Mesenchymal stem cell (in vitro differentiated cells and primary cell): ENCODE measurements at regions not wholly inside any gene's neighbourhood (a gene's known extent, or its start where the extent isn't known, plus 50 kb on each side); places are given as distances from the start of the nearest gene placed in this dataset.

Experiments used
- DNase-seq: peaks from one replicate; pipeline ENCODE4 v3.0.0-alpha.2; 2013
- H2AFZ ChIP-seq: one replicate; pipeline ENCODE4 v1.6.1; 2013; ENCODE audit warnings: low read depth, mild to moderate bottlenecking, control low read depth, inconsistent platforms, low read length, moderate library complexity
- H2AK5ac ChIP-seq: 2 replicates; pipeline ENCODE4 v1.6.1; 2013; ENCODE audit warnings: low read length, moderate library complexity, mild to moderate bottlenecking, inconsistent platforms; ENCODE audit not compliant: severe bottlenecking
- H2BK120ac ChIP-seq: one replicate; pipeline ENCODE4 v1.6.1; 2013; ENCODE audit warnings: low read depth, mild to moderate bottlenecking, inconsistent platforms, low read length, moderate library complexity
- H2BK12ac ChIP-seq, 2 experiments: one replicate each; pipeline ENCODE4 v1.6.1; 2013; ENCODE audit warnings: inconsistent platforms in 2 of 2, low read length in 2 of 2, mild to moderate bottlenecking in 2 of 2, moderate library complexity in 2 of 2, control low read depth in 1 of 2
- H2BK15ac ChIP-seq: one replicate; pipeline ENCODE4 v1.6.1; 2013; ENCODE audit warnings: mild to moderate bottlenecking, low read depth, inconsistent platforms; ENCODE audit not compliant: poor library complexity, severe bottlenecking
- H2BK5ac ChIP-seq: 2 replicates; pipeline ENCODE4 v1.6.1; 2013; ENCODE audit warnings: low read depth, mild to moderate bottlenecking, low read length, control low read depth, inconsistent platforms; ENCODE audit not compliant: poor library complexity, severe bottlenecking
- H3K14ac ChIP-seq, 2 experiments: one replicate each; pipeline ENCODE4 v1.6.1; 2013; ENCODE audit warnings: inconsistent platforms in 2 of 2, low read length in 2 of 2, control low read depth in 1 of 2, mild to moderate bottlenecking in 1 of 2, moderate library complexity in 1 of 2
- H3K18ac ChIP-seq, 2 experiments: one replicate each; pipeline ENCODE4 v1.6.1; 2013; ENCODE audit warnings: inconsistent platforms in 2 of 2, low read length in 2 of 2, control low read depth in 1 of 2, low read depth in 1 of 2, mild to moderate bottlenecking in 1 of 2
- H3K23ac ChIP-seq, 2 experiments: one replicate each; pipeline ENCODE4 v1.6.1; 2013; ENCODE audit warnings: inconsistent platforms in 2 of 2, low read length in 2 of 2, mild to moderate bottlenecking in 2 of 2, moderate library complexity in 2 of 2, control low read depth in 1 of 2
- H3K27ac ChIP-seq: 2 replicates; pipeline ENCODE4 v1.5.1; 2013; ENCODE audit warnings: mild to moderate bottlenecking, moderate library complexity, low read length, control low read depth, inconsistent platforms; ENCODE audit not compliant: poor library complexity, severe bottlenecking
- H3K27me3 ChIP-seq, 2 experiments: 2 replicates each; pipeline versions ENCODE4 v1.6.1 to v1.7.0; 2013; ENCODE audit warnings: low read length in 2 of 2, mild to moderate bottlenecking in 2 of 2, moderate library complexity in 2 of 2, control low read depth in 1 of 2, inconsistent platforms in 1 of 2; ENCODE audit not compliant: control insufficient read depth in 1 of 2, insufficient read depth in 1 of 2
- H3K36me3 ChIP-seq, 2 experiments: 2 replicates each; pipeline versions ENCODE4 v1.6.1 to v1.7.0; 2013; ENCODE audit warnings: low read length in 2 of 2, control low read depth in 1 of 2, inconsistent platforms in 1 of 2, low read depth in 1 of 2, mild to moderate bottlenecking in 1 of 2; ENCODE audit not compliant: insufficient read depth in 2 of 2, control insufficient read depth in 1 of 2
- H3K4ac ChIP-seq, 2 experiments: one replicate each; pipeline ENCODE4 v1.6.1; 2013; ENCODE audit warnings: inconsistent platforms in 2 of 2, low read length in 2 of 2, mild to moderate bottlenecking in 2 of 2, moderate library complexity in 2 of 2, control low read depth in 1 of 2, low read depth in 1 of 2
- H3K4me1 ChIP-seq: 2 replicates; pipeline ENCODE4 v1.6.1; 2013; ENCODE audit warnings: low read depth, low read length, control low read depth; ENCODE audit not compliant: control insufficient read depth, insufficient read depth
- H3K4me2 ChIP-seq: 2 replicates; pipeline ENCODE4 v1.6.1; 2013; ENCODE audit warnings: low read length, mild to moderate bottlenecking, inconsistent platforms; ENCODE audit not compliant: poor library complexity, severe bottlenecking
- H3K4me3 ChIP-seq, 2 experiments: 2 replicates each; pipeline versions ENCODE4 v1.5.1 to v1.7.0; 2013; ENCODE audit warnings: low read length in 2 of 2, mild to moderate bottlenecking in 2 of 2, control low read depth in 1 of 2, low read depth in 1 of 2; ENCODE audit not compliant: insufficient read depth in 1 of 2
- H3K79me1 ChIP-seq: replicated peaks from 2 replicates; pipeline ENCODE4 v1.6.1; 2013; ENCODE audit warnings: mild to moderate bottlenecking, control low read depth, low read length, inconsistent platforms; ENCODE audit not compliant: poor library complexity, severe bottlenecking
- H3K9ac ChIP-seq: 2 replicates; pipeline ENCODE4 v1.7.0; 2013; ENCODE audit warnings: mild to moderate bottlenecking, low read length, moderate library complexity
- H3K9me3 ChIP-seq: 2 replicates; pipeline ENCODE4 v1.7.0; 2013; ENCODE audit warnings: mild to moderate bottlenecking, low read length; ENCODE audit not compliant: control insufficient read depth
- H4K8ac ChIP-seq: one replicate; pipeline ENCODE4 v1.6.1; 2013; ENCODE audit warnings: inconsistent platforms, mild to moderate bottlenecking, low read length, moderate library complexity
- H4K91ac ChIP-seq: one replicate; pipeline ENCODE4 v1.6.1; 2013; ENCODE audit warnings: mild to moderate bottlenecking, low read length, inconsistent platforms
- WGBS: methylation state at CpG from one replicate; pipeline ENCODE4 v1.1.7; 2013; ENCODE audit warnings: mixed read lengths; 5-methylcytosine and 5-hydroxymethylcytosine counted together

GRCh38 chr5:24314106-24314505, 330.7 kb downstream of the CDH10 start:
- Histone ChIP-seq H3K23ac (no peak overlapping the region), H3K14ac (no peak overlapping the region), H2AK5ac (no peak overlapping the region), H3K18ac (no peak overlapping the region), H2BK5ac (no peak overlapping the region), H4K8ac (no peak overlapping the region), H3K79me1 (no peaks in the 10 kb centered on the region), H2BK15ac (no peak overlapping the region), H3K27ac (no peak overlapping the region), H3K9me3 (peaks cover 7% of the 10 kb centered on the region), H3K4me2 (no peak overlapping the region), H3K36me3 (no peaks in the 10 kb centered on the region), H2BK120ac (no peak overlapping the region), H4K91ac (no peak overlapping the region), H2AFZ (no peak overlapping the region), H3K9ac (no peak overlapping the region), H3K4me1 (no peaks in the 10 kb centered on the region), H3K4ac (no peak overlapping the region), H3K27me3 (no peaks in the 10 kb centered on the region), H2BK12ac (no peak overlapping the region), H3K4me3 (no peak overlapping the region)
- DNase-seq = no peak
- WGBS = 94% methylated on average over 19 of the region's 19 CpGs

GRCh38 chr5:24320643-24321042, 324.1 kb downstream of the CDH10 start:
- H2BK120ac ChIP-seq = no peak overlapping the region
- no peak overlapping the region for H4K91ac ChIP-seq
- no peak overlapping the region for H3K4me3 ChIP-seq
- H3K18ac ChIP-seq = no peak overlapping the region
- no peaks in the 10 kb centered on the region for H3K9me3 ChIP-seq
- no peak overlapping the region for H2BK5ac ChIP-seq
- DNase-seq = no peak
- no peaks in the 10 kb centered on the region for H3K79me1 ChIP-seq
- 95% methylated on average over 2 of the region's 3 CpGs for WGBS
- H3K27me3 ChIP-seq = no peaks in the 10 kb centered on the region
- H3K9ac ChIP-seq = no peak overlapping the region
- H3K4me1 ChIP-seq = no peaks in the 10 kb centered on the region
- no peak overlapping the region for H3K4ac ChIP-seq
- no peak overlapping the region for H4K8ac ChIP-seq
- no peak overlapping the region for H3K14ac ChIP-seq
- H3K36me3 ChIP-seq = no peaks in the 10 kb centered on the region
- no peak overlapping the region for H2BK15ac ChIP-seq
- no peak overlapping the region for H3K4me2 ChIP-seq
- H2AFZ ChIP-seq = no peak overlapping the region
- no peak overlapping the region for H3K23ac ChIP-seq
- H2AK5ac ChIP-seq = no peak overlapping the region
- no peak overlapping the region for H3K27ac ChIP-seq
- H2BK12ac ChIP-seq = no peak overlapping the region

GRCh38 chr5:24325306-24325832, 319.4 kb downstream of the CDH10 start:
- H2AFZ ChIP-seq = no peak overlapping the region
- no peak overlapping the region for H4K91ac ChIP-seq
- no peak overlapping the region for H3K4me2 ChIP-seq
- no peak overlapping the region for H4K8ac ChIP-seq
- H2AK5ac ChIP-seq = no peak overlapping the region
- no peak overlapping the region for H3K27ac ChIP-seq
- H3K9me3 ChIP-seq = no peaks in the 10 kb centered on the region
- DNase-seq = no peak
- no peak overlapping the region for H3K23ac ChIP-seq
- no peak overlapping the region for H2BK5ac ChIP-seq
- peak overlapping the region in 1 of 2 experiments; percentile 15 for H3K14ac ChIP-seq
- no peak overlapping the region for H3K4me3 ChIP-seq
- 83% methylated on average over 1 of the region's 1 CpG for WGBS
- H3K4me1 ChIP-seq = no peaks in the 10 kb centered on the region
- no peak overlapping the region for H2BK15ac ChIP-seq
- peak overlapping the region in 1 of 2 experiments; percentile 31 for H2BK12ac ChIP-seq
- no peak overlapping the region for H3K9ac ChIP-seq
- no peak overlapping the region for H2BK120ac ChIP-seq
- H3K18ac ChIP-seq = no peak overlapping the region
- H3K36me3 ChIP-seq = no peaks in the 10 kb centered on the region
- no peaks in the 10 kb centered on the region for H3K27me3 ChIP-seq
- no peaks in the 10 kb centered on the region for H3K79me1 ChIP-seq
- no peak overlapping the region for H3K4ac ChIP-seq

- Histone ChIP-seq H2BK5ac (no peak overlapping the region), H3K79me1 (no peaks in the 10 kb centered on the region), H3K4me1 (no peaks in the 10 kb centered on the region), H3K23ac (no peak overlapping the region), H3K18ac (no peak overlapping the region), H2BK15ac (no peak overlapping the region), H3K36me3 (no peaks in the 10 kb centered on the region), H2AFZ (no peak overlapping the region), H4K91ac (no peak overlapping the region), H3K4ac (no peak overlapping the region), H3K27ac (no peak overlapping the region), H2BK12ac (no peak overlapping the region), H3K27me3 (no peaks in the 10 kb centered on the region), H3K4me3 (no peak overlapping the region), H3K14ac (no peak overlapping the region), H4K8ac (no peak overlapping the region), H2BK120ac (no peak overlapping the region), H3K9ac (no peak overlapping the region), H3K9me3 (no peaks in the 10 kb centered on the region), H2AK5ac (no peak overlapping the region), H3K4me2 (no peak overlapping the region)
- no peak for DNase-seq
Measured at GRCh38 chr5:24331531-24331930, 313.2 kb downstream of the CDH10 start.
